ENCODE measurements at regions not wholly inside any gene's neighbourhood (a gene's known extent, or its start where the extent isn't known, plus 50 kb on each side); places are given as distances from the start of the nearest gene placed in this dataset.
"Not testable (repeated sequence)": the region's sequence is repeated elsewhere in the genome, so short reads cannot be mapped to it uniquely, and the experiment has no call there.

GRCh38 chr9:78383130-78383529 is 86.2 kb downstream of the PSAT1 start:
- no peak for DNase-seq

DNA sequence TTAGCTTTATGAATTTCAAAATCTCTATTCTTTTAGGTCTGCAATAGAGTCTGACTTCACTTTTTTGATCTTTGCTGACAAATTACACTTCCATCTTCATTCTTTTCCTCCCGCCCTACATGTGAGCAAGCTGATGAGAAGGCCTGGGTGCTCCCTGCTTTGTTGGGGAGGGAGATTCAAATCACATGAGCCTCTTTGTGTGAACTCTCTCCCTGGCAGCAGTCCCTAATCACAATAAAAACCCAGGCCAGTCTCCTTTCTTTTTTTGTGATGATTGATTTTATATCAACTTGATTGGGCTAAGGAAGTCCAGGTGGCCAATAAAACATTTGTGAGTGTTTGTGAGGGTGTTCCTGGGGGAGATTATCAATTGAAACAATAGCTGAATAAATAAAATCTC is 89.4 kb downstream of the PSAT1 start:
- DNase-seq = no peak

DNA sequence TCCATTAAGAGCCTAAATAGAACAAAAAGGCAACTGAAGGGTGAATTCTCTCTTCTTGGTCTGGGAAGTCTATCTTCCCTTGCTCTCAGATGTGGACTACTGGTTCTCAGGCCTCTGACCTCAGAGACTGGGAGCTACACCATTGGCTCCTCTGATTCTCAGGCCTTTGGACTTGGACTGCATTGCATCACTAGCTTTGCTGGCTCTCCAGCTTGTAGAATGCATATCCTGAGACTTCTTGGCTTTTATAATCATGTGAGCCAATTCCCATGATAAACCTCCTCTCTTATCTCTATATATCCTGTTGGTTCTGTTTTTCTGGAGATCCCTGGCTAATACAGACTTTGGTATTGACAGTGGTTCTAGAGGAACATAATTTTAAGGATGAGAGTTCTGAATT is 89.8 kb downstream of the PSAT1 start:
- no peak for DNase-seq

DNA sequence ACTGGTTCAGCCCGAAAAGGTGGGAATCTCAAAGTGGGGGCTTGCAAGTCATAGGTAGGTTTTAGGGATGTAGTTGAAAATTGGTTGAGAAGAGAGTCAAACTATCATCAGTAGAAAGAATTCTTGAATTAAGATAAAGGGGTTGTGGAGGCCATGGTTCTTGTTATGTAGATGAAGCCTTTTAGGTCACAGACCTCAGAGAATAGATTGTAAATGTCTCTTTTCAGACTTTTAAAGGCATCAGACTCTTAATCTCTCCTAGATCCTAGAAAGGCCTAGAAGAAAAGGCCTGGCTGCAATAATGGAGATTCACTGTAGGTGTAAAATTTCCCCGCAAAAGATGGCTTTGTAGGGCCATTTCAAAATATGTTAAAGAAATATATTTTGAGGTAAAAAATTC is 96.4 kb downstream of the PSAT1 start:
- no peak for DNase-seq

- no peak for DNase-seq
Observed at GRCh38 chr9:78393932-78394331, 97.0 kb downstream of the PSAT1 start.

DNA sequence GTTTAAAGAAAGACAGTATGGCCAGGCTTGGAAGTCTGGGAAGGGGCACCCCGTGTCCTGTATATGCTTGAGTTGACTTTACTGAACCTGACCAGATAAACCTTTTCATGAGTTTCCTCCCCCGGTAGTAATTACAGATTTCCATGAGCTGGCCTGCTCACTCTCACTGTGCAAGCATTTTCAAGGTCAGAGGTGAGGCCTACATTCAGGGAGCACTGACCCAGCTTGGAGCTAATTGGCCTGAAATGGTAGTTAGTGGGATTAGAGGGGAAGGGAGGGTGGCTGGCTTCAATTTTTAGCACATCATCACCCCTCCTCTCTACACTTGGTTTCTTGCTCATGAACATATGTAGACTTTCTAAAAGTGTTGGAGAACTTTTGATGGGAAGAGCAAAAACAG is 99.2 kb downstream of the PSAT1 start:
- DNase-seq = peak; percentile 58

GRCh38 chr9:78397045-78397444 is 100.1 kb downstream of the PSAT1 start:
- peak; percentile 15 for DNase-seq

- DNase-seq = peak; percentile 67
Observed at GRCh38 chr9:78397454-78397853, 100.5 kb downstream of the PSAT1 start.

GRCh38 chr9:78399153-78399552 is 102.2 kb downstream of the PSAT1 start:
- DNase-seq = no peak

GRCh38 chr9:78400496-78400895 is 103.6 kb downstream of the PSAT1 start:
- no peak for DNase-seq

DNA sequence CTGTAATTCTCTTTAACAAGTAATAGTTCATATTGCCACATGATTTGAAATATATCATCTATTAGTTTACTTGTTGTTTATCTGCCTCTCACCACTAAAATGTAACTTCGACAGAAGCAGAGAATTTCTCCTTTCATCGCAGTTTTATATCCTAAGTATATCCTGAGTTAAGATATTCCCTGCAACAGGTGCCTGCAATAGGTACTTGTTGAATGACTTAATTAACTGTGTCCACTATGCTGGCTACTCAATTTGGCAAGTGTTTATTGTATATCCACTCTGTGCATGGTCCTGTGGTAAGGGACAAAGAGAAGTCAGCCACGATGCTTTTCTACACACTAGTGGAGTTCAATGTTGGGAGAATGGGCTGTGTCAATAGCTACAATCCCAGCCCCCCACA is 108.5 kb downstream of the PSAT1 start:
- no peak for DNase-seq

GRCh38 chr9:78406146-78406545 is 109.2 kb downstream of the PSAT1 start:
- no peak for DNase-seq

- DNase-seq = no peak
Observed at GRCh38 chr9:78406933-78407332, 110.0 kb downstream of the PSAT1 start.

GRCh38 chr9:78407636-78408312 is 110.8 kb downstream of the PSAT1 start:
- no peak for DNase-seq

DNA sequence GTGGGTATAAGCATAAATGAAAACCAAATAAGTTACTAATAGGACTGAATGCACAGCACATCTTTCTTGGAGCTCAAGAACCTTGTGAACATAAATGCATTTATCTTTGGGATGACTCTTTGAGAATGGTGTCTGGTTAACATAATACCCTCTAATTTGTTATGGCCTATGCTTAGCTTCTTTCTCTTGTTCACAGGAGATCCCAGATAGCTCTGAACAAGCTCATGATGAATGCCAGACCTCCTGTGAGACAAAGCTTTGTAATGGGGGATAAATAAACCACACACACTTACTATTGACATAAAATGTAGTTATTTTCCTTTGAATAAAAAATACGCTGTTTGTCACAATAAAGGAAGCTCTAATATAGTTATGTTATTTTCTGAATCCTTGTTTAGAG is 111.5 kb downstream of the PSAT1 start:
- DNase-seq = no peak

DNA sequence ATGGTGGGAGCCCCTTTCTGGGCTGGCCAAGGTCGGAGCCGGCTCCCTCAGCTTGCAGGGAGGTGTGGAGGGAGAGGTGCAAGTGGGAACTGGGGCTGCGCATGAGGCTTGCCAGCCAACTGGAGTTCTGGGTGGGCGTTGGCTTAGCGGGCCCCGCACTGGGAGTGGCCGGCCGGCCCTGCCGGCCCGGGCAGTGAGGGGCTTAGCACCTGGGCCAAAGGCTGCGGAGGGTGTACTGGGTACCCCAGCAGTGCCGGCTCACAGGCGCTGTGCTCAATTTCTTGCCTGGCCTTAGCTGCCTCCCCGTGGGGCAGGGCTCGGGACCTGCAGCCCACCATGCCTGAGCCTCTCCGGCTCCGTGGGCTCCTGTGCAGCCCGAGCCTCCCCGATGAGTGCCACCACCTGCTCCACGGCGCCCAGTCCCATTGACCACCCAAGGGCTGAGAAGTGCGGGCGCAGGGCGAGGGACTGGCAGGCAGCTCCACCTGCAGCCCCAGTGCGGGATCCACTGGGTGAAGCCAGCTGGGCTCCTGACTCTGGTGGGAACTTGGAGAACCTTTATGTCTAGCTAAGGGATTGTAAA is 113.1 kb downstream of the PSAT1 start:
- DNase-seq = not testable (repeated sequence)

DNA sequence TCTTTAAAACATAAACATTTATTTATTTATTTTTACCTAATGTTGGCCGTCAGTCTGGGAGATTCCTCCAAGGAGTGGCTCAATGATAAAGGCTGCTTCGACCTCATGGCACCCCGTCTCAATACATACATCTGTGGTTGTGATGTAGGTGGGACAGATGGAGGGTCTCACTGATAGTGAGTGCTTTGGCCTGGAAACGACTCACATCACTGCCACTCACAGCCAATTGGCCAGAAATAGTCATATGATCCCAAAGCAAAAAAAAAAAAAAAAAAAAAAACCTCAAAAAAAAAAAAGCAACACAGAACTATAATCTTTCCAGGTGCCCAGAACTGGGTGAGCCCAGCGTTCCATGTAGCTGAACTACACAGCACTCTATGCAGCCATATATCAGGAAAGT is 125.4 kb downstream of the PSAT1 start:
- DNase-seq = no peak

DNA sequence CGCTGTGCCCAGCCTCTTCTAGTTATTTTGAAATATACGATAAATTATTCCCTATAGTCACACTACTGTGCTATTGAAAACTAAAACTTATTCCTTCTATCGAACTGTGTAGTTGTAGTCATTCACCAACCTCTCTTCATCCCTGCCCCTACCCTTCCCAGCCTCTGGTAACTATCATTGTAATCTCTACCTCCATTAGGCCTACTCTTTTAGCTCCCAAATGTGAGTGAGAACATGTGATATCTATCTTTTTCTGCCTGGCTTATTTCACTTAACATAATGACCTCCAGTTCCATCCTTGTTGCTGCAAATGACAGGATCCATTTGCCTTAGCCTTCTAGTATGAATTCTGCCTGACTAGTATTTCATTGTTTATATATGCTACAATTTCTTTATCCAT is 127.4 kb downstream of the PSAT1 start:
- DNase-seq = no peak

- DNase-seq = no peak
Observed at GRCh38 chr9:78428640-78429039, 131.7 kb downstream of the PSAT1 start.

DNA sequence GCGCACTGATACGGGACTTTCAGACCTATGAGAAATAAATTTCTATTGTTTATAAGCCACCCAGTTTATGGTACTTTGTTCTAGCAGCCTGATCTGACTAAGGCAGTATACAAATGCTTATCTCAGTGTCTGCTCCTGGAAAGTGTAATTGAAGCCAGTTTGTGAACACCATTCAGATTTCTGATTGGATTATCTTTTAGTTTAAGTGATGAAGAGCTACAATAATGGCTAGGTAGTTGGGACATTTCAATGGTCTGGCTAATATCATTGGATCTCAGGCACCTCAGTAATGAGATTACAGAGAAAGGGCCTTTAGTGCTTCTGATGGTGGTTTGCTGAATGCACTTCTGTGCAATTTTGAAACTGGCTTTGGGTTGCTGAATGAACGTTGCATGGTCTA is 133.5 kb downstream of the PSAT1 start:
- DNase-seq = no peak

DNA sequence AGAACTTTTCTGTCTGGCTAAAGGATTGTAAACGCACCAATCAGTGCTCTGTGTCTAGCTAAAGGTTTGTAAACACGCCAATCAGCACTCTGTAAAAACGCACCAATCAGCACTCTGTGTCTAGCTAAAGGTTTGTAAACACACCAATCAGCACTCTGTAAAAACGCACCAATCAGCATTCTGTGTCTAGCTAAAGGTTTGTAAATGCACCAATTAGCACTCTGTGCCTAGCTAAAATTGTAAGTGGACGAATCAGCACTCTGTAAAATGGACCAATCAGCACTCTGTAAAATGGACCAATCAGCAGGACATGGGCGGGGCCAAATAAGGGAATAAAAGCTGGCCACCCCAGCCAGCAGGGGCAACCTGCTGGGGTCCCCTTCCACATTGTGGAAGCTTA is 134.1 kb downstream of the PSAT1 start:
- DNase-seq = not testable (repeated sequence)

DNA sequence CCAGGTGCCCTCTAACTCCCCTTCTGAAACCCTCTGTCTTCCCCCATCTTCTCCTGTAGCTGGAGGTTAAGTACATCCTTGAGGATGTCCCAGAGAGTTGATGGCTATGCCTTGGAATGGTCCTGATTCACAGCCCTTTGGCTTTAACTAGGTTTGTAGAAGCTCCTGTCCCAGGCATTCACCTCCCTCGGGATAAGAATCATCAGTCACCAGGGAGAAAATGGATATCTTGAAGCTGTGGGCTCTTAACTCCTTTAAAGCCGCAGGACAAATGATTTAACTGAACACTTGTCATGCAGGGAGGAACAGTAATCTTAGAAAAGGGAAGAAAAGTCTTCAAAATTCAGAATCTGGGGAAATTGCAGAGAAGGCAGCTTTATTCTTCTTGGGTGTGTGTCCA is 139.9 kb downstream of the PSAT1 start:
- no peak for DNase-seq

GRCh38 chr9:78437296-78437695 is 140.4 kb downstream of the PSAT1 start:
- DNase-seq = no peak

GRCh38 chr9:78437806-78438205 is 140.9 kb downstream of the PSAT1 start:
- DNase-seq = no peak

- peak; percentile 88 for DNase-seq
Observed at GRCh38 chr9:78438211-78438610, 141.3 kb downstream of the PSAT1 start.
